Ishikawa (cell line): ENCODE measurements at regions not wholly inside any gene's neighbourhood (a gene's known extent, or its start where the extent isn't known, plus 50 kb on each side); places are given as distances from the start of the nearest gene placed in this dataset.

Experiments used
- CEBPB ChIP-seq: IDR thresholded peaks from 2 replicates; pipeline ENCODE4 v1.6.1; 2012
- CREB1 ChIP-seq: IDR thresholded peaks from 2 replicates; pipeline ENCODE4 v1.6.1; 2012; ENCODE audit warnings: low read depth
- EGR1 ChIP-seq: IDR thresholded peaks from 2 replicates; pipeline ENCODE4 v1.6.1; 2012
- EP300 ChIP-seq: IDR thresholded peaks from 2 replicates; pipeline ENCODE4 v1.6.1; 2012; ENCODE audit warnings: borderline replicate concordance
- FOXM1 ChIP-seq: IDR thresholded peaks from 2 replicates; pipeline ENCODE4 v1.6.1; 2012; ENCODE audit warnings: low read depth, borderline replicate concordance
- MAX ChIP-seq: IDR thresholded peaks from 2 replicates; pipeline ENCODE4 v1.6.1; 2012
- NFIC ChIP-seq: IDR thresholded peaks from 2 replicates; pipeline ENCODE4 v1.6.1; 2012
- RAD21 ChIP-seq: IDR thresholded peaks from 2 replicates; pipeline ENCODE4 v1.6.1; 2012; ENCODE audit warnings: low read depth
- REST ChIP-seq: IDR thresholded peaks from 2 replicates; pipeline ENCODE4 v1.6.1; 2012; ENCODE audit warnings: low read depth, mild to moderate bottlenecking
- TAF1 ChIP-seq: IDR thresholded peaks from 2 replicates; pipeline ENCODE4 v1.6.1; 2012; ENCODE audit warnings: low read depth, mild to moderate bottlenecking
- TCF12 ChIP-seq: IDR thresholded peaks from 2 replicates; pipeline ENCODE4 v1.6.1; 2012; ENCODE audit warnings: low read depth
- TEAD4 ChIP-seq: IDR thresholded peaks from 2 replicates; pipeline ENCODE4 v1.6.1; 2012
- USF1 ChIP-seq: IDR thresholded peaks from 2 replicates; pipeline ENCODE4 v1.6.1; 2012
- YY1 ChIP-seq: IDR thresholded peaks from 2 replicates; pipeline ENCODE4 v1.6.1; 2012; ENCODE audit warnings: low read depth
- ZBTB7A ChIP-seq: IDR thresholded peaks from 2 replicates; pipeline ENCODE4 v1.6.1; 2012; ENCODE audit warnings: low read depth

GRCh38 chr6:76351275-76351674 is 278.8 kb upstream of the IMPG1 start:
- TF ChIP-seq TAF1 (no peak), RAD21 (peak; percentile 50; the same call in 1 of the 2 replicates)

- TF ChIP-seq REST = peak; percentile 72
- no peak for TF ChIP-seq NFIC
- no peak for TF ChIP-seq RAD21
- TF ChIP-seq EP300 = no peak
- TF ChIP-seq CEBPB = no peak
- no peak for TF ChIP-seq EGR1
- TF ChIP-seq ZBTB7A = no peak
Observed at GRCh38 chr6:76347539-76347938, 275.1 kb upstream of the IMPG1 start.

- TF ChIP-seq TCF12 = no peak
- TF ChIP-seq TEAD4 = no peak
- TF ChIP-seq NFIC = no peak
- TF ChIP-seq TAF1 = no peak
- no peak for TF ChIP-seq ZBTB7A
- TF ChIP-seq RAD21 = no peak
- no peak for TF ChIP-seq FOXM1
- TF ChIP-seq YY1 = no peak
- TF ChIP-seq CEBPB = no peak
- TF ChIP-seq EP300 = no peak
- TF ChIP-seq USF1 = no peak
- TF ChIP-seq EGR1 = no peak
- no peak for TF ChIP-seq CREB1
- TF ChIP-seq REST = no peak
- TF ChIP-seq MAX = no peak
Observed at GRCh38 chr6:76342611-76343160, 270.2 kb upstream of the IMPG1 start.

- TF ChIP-seq YY1 (no peak), MAX (no peak), TCF12 (no peak), CEBPB (no peak), EGR1 (no peak), FOXM1 (no peak), TAF1 (no peak), NFIC (no peak), TEAD4 (no peak), USF1 (no peak), REST (no peak), EP300 (no peak), ZBTB7A (no peak), CREB1 (no peak)
Observed at GRCh38 chr6:76330031-76330430, 257.6 kb upstream of the IMPG1 start.

- TF ChIP-seq RAD21 = no peak
- TF ChIP-seq ZBTB7A = no peak
- TF ChIP-seq CREB1 = no peak
- no peak for TF ChIP-seq EGR1
- no peak for TF ChIP-seq FOXM1
- TF ChIP-seq MAX = no peak
- TF ChIP-seq TAF1 = no peak
- TF ChIP-seq YY1 = no peak
- no peak for TF ChIP-seq TEAD4
- no peak for TF ChIP-seq TCF12
- no peak for TF ChIP-seq USF1
- no peak for TF ChIP-seq REST
- TF ChIP-seq CEBPB = no peak
- TF ChIP-seq NFIC = no peak
- TF ChIP-seq EP300 = no peak
Observed at GRCh38 chr6:76326871-76327270, 254.4 kb upstream of the IMPG1 start.
